ENCODE measurements at regions not wholly inside any gene's neighbourhood (a gene's known extent, or its start where the extent isn't known, plus 50 kb on each side); places are given as distances from the start of the nearest gene placed in this dataset.

DNA sequence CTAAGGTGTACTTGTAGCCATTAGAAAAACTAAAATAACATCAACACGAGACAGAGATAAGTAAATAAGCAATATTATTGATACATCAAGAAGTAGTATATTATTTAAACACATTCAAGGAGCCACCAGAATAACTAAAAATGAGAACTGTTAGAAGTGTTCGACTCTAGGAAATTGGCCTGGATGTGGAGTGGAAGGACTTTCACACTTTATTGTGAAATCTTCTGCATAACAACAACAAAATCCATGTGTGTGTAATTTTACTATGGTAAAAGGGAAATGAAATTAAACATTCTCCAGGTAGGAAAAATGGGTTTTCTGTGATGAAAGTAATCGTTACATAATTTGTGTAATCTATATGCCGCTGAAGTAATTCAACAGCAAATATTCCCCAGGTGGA is 96.3 kb upstream of the RNF152 start:
- DNase-seq, result no peak

DNA sequence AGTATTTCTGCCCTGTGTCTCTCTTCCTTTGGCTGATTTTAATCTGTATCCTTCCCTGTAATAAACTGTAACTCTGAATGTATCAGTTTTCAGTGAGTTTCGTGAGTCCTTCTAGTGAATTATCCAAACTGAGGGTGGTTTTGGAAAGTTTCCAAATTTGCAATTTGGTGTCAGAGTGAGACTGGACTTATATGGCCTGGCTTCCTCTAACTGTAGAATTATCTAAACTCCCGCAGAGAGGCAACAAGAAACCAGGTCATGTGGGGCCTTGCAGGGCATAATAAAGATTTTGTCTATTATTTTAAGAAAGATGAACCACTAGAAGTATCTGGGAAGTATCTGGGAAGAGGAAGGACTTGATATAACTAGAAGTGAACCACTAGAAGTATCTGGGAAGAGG is 95.3 kb upstream of the RNF152 start:
- DNase-seq, result peak; percentile 8

DNA sequence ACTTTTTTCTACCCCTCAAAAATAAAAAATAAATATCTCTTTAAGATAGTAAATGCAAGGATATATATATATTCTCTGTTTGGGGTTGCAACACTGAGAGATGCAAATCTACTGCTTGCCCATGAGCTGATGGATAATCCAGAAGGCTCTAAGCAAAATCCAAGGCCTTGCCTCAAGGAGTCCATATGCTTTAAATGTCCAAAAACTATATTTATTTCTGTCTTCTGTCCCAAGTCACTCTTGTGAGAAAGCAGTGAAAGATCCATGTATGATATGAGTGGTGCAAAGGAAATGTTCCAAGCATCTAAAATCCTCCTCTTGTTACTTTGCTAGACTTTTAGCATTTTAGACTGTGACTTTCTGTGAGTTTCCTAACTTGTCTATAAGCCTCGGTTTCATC is 92.9 kb upstream of the RNF152 start:
- no peak for DNase-seq

DNA sequence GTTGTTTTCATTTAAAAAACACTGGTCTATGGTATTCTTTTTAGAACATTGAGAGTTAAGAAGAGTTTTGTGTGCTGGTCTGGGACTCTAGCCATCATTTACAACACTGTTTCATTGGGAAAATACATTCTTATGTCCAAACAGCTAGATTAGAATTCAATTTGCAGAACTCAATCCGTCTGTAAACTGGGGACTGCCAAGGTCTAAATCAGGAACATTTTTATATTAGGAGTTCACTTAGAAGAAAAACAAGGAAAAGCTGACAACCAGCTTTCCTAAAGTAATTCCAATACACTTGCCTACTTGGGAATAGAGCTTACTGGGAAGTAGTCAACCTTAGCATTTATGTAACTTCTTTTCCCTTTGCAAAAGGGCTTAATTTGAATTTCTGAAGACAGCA is 91.5 kb upstream of the RNF152 start:
- no peak for DNase-seq

DNA sequence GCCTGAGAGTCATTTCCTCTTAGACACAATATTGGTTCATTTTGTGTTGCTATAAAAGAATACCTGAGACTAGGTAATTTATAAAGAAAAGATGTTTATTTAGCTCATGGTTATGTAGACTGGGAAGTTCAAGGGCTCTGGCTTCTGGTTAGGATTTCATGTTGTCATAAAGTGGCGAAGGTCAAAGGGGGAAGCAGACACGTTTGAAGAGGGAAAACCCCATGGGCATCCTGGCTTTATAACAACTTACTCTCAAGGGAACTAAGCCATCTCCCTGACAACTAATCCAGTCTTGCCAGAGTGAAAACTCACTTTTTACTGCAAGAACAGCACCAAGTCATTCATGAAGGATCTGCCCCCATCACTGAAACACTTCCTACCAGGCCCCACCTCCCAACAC is 89.7 kb upstream of the RNF152 start:
- DNase-seq, result no peak

DNA sequence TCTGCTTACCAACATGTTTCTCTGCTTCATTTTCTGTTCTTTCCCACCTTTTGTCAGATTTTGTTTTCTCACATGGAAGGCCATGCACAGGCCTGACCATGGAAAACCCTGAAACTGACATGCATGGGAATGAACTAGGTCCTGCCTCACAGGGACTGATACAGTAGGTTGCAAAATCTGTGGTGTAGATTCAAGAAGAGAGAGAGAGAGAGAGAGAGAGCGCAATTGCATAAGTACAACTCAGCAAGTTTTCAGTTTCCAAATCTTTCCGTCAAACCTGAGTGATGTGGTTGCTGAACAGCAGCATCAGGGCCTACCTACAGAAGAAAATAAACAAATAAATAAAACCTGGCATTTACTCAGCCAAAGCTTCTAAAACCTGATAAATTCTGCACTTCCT is 87.5 kb upstream of the RNF152 start:
- DNase-seq, result no peak

DNA sequence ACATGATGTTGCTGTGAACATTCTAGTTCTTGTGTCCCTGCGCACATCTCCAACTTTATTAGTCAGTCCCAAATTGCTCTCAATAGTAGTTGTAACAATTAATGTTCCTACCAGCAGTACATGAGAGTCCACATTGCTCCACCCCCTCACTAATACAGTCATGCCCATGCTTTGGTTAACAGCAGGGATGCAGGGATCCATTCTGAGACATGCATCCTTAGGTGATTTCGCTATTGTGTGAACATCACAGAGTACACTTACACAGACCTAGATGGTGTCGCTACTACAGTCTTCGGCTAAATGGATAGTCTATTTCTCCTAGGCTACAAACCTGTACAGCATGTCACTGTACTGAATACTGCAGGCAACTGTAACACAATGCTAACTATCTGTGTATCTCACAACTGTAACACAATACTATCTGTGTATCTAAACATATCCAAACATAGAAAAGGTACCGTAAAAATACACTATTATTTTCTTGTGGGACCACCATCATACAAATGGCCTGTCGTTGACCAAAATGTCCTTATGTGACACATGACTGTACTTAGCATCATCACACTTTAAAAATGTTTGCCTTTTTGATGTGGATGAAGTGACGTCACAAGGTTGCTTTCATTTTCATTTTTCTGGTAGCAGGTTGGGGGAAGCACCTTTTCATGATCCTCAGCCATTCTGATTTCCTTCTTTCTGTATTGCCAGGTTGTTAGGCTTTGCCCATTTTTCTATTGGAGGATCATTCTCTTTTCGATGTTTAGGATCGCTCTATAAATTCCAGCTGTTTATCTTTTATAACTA is 82.9 kb upstream of the RNF152 start:
- DNase-seq, result no peak

DNA sequence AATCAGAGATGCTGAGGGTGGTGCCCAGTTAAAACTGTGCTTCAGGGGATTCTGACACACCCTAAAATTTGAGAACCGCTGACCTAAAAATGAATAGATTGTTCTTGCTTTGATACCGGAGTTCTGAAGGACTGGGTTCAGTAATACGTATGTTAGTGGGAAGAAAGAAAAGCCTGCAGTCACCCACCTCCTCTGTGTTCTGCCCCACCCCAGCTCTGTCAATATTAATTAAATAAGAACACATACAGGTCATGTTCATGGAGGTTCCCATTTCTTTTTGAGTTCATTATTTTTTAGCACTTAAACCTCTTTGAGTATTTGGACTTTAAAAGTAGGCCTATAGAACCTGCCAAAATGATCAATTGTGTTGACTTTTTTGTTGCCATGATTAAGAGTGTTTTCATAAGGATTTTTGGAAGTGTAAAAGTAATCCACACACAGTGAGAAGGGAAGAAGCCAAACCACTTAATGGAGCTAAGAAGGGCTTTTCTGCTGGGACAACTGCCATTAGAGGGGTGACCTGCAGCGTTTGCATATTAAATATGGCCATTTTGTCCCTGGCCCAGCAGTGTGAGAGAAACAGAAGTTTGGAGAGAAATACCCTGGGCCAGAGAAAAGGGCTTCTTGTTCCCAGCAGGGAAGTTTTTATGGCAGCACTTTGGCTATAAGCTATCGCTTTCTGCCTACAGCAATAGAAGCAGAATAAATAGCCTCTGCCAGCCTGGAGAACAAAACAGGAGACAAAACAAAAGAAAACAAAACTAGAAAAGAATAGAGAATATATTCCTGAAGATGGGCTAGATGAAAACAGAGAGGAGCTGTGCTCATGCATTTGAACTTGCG is 80.7 kb upstream of the RNF152 start:
- no peak for DNase-seq

DNA sequence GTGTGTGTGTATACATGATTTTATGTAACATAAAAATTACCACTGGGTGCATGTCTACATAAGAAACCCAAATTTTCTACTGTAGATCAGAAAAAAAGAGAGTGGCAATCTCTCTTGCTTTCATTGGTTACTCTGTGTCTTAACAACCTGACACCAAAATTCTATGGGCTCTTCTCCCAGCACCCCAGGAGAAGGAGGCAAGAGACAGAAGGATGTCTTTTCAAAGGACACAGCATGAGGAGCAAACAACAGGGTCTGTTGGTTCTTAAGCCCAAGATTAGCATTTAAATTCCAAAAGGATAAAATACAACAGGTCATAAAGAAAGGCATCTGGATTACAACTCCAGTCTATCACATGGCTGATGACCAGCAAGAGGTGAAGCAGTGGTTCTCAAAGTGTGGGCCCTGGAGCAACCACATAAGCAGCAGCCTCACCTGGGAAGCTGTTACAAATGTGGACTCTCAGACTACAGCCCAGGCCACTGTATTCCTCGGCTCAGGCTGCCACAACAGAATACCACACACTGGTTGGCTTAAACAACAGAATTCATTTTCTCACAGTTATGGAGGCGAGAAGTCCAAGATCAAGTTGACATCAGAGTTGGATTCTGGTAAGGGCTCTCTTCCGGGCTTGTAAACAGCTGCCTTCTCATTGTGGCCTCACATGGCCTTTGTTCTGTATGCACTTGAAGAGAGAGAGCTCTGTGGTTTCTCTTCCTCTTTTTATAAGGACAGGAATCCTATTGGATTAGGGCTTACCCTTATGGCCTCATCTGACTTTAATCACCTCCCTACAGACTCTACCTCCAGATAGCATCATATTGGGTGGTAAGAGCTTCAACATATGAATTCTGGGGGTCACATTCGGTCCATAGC is 79.8 kb upstream of the RNF152 start:
- DNase-seq, result no peak

DNA sequence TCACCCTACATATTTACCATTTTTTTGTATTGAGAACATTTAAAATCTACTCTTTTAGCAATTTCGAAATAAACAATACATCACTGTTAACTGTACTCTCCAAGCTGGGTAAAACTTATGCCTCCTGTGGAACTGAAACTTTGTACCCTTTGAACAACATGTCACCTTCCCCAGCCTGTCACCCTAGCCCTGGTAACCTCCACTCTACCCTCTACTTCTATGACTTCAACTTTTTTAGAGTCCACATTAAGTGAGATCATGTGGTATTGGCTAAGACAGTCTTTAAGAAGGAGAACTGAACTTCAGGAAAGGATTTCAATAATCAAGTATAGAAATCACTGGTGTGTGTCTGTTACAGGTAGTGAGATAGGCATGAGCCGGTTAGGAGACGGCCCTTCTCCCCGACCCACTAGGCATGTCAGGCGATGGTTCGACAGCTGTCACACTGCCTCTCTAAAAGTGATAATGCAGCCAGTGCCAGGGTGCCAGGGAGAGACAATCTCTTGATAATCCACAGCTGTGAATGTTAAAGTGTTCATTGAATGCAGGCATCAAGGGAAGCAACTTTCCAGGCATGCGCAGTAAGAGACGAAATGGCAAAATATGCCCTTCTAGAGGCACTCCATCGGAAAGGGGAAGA is 74.6 kb upstream of the RNF152 start:
- DNase-seq, result no peak

DNA sequence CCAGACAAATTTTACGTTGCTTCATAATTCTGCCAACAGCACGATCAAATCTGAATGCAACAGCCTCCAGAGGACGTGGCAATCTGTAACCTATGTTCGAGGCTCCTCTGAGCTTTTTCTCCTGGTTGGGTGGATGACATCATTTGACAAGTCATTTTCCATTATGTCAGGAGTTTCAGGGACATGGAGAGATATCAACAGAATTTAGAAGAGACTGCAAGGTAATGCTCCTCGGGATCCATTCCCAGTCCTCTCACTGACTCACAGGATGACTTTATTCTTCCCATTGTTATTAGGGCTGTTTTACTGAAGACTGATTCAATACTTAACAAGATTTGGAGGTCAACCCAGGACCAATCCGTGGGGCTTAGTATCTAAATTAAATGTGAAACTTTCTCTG is 72.5 kb upstream of the RNF152 start:
- no peak for DNase-seq

DNA sequence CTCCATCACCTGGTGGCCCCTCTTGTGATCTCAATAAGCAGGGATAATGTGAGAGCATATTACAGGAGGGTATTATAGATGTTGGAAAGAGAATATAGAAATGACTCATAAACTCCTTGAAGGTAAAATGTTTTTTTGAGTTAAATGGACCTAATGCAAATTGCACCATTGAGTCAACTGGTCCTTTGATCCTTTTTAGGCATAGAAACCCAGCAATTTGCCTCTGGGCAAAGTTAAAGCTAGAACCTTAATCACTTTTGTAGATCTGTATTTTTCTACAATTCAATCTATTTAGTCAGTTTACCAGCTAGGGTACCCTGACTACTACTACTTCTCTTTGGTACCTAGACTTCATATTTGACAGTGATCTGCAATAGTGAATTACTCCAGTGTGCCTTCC is 71.8 kb upstream of the RNF152 start:
- no peak for DNase-seq

DNA sequence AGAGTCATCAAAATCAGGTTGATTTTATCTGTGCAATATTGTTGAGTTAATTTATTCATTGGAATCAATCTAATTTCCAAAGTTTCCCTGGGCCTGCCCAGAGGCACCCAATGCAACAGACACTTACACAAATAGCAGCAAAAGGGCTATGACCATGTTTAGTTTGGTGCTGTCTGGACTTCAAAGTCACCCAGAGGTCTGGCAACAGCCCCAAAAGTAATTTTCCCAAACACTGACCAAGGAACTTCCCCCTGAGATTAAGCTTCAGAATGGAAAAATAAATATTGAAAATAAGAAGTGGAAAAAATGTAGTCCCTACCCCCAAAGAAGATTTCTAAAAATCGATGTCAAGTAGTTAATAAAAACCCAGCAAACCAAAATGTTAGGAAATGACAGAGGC is 70.9 kb upstream of the RNF152 start:
- DNase-seq, result no peak

DNA sequence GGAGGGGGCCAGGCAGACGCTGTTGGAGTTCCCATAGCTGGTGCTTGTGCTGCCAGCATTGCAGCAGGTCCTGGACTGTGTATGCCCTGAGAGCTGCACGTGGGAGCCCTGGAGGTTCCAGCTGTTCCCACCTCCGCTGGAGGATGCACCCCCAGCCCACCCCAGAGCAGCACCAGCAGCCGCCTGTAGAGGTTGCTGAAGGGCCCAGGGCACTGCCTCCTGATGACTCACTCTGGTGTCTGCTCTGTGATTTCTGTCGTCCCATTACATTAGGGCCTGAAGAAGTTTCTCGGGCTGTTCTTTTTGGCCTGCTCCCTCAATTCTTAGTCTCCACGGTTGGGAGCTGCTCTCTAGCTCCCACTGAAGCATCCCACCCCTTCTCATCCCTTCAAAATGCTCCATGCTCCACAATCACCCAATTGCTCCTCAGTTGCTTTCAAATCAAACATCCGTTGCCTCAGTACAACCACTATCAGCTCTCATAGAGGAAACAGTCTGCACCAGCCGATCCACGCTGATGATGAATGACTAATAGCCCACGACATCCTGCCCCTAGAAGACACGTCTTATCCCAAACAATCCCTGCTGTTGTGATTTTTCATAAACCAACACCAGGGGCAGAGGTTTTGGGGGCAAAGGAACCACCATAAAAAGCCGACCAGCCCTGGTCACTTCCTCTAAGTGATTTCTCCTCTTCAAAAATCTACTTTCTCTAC is 65.2 kb upstream of the RNF152 start:
- DNase-seq, result no peak

DNA sequence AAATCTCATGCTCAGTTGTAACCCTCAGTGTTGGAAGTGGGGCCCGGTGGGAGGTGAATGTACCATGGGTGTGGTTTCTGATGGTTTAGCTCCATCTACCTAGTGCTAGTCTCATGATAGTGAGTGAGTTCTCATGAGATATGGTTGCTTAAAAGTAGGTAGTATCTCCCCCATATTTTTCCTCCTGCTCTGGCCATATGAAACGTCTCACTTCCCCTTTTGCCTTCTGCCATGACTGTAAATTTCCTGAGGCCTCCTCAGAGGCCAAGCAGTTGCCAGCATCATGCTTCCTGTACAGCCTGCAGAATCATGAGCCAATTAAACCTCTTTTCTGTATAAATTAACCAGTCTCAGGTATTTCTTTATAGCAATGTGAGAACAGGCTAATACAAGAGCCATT is 62.8 kb upstream of the RNF152 start:
- DNase-seq, result no peak

DNA sequence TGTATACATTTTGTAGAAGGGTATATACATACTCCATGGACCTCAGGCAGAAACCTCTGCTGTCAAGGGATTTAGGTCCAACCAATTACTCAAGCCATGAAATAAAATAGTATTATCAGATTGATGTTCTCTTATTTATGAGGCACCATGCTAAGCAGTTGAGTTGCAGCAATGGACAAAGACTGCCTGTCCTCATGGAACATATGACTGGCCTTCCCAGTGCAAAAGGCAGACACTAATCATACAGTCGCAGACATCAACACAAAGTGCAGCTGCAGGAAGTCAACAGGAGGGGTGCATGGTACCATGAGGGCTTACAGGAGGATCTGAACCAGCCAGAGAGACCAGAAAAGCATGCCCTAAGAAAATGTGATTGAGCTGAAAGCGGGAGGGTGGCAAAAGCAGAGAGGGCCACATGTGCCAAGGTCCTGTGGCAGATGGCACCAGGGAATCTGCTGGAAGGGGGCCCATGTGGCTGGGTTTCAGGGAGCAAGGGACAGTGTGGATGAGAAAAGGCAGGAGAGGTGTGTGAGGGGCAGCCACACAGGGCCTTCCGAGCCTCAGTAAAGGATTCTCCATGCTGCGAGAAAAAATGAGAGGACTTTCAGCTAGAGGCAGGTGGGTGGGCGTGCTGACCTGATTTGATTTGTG is 61.4 kb upstream of the RNF152 start:
- DNase-seq, result no peak

DNA sequence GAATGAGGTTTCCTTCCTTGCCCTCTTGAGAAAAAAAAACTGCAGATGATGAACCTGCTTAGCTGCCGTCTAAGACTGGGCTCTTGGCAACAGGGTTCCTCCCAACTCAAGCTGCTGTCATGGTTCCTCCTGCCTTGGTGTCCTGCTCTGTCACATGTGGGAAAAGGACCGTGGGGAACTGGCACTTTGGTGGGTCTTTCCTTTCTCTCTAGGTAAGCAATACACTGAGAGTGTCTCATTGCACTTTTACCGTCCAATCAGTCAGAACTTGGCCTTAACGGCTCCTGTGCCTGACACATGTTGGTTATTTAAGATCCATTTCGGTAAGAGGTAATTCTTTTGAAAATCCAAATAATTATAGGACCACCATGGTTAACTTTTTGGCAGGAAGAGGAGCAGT is 60.8 kb upstream of the RNF152 start:
- no peak for DNase-seq

DNA sequence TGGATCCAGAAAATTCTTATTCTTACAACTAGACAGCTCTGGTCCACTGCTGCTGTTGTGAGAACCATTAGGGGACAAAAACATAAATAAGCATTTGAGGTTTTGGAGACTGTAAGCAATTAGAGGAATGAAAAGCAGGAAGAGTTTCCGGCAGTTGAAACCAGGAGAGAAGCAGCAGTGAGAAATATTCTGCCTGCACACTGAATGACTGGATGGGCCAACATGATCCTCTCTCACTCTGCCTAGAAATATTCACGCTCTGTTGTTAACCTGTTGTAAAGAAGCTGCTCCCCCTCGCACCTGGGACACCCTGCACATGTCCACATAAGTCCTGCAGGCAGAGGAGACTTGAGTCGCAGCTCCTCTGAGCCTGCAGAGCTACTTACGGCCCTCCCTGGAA is 60.4 kb upstream of the RNF152 start:
- DNase-seq, result no peak

DNA sequence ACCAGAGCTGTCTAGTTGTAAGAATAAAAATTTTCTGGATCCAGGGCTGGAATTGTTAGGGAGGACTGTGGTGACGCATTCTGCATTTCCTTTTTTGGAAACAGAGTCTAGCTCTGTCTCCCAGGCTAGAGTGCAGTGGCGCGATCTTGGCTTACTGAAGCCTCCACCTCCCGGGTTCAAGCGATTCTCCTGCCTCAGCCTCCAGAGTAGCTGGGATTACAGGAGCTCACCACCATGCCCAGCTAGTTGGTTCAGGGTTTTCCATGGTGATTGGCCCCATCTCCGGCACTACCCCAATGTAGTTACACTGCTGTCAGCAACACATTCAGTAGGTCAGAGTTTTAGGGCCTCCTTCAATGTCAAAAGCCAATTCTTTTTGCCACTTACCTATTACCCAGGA is 58.6 kb upstream of the RNF152 start:
- DNase-seq, result no peak

DNA sequence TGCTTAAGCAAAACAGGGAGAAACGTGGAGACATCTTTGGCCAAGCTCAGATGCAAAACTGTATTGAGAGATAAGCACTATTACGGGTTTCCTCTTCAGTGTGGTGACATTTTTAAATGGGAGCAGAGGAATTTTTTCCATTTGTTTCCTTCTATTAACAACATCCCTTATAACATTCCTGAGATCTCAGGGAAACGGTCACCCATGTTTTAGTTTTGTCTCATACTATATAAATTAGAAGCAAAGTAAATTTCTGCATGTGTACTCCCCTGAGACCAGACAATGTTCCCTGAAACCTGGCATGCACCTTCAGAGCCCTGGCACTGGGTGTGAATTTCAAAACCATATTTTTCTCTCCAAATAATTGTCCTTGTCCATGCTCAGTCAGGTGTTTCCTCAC is 57.6 kb upstream of the RNF152 start:
- DNase-seq, result no peak

DNA sequence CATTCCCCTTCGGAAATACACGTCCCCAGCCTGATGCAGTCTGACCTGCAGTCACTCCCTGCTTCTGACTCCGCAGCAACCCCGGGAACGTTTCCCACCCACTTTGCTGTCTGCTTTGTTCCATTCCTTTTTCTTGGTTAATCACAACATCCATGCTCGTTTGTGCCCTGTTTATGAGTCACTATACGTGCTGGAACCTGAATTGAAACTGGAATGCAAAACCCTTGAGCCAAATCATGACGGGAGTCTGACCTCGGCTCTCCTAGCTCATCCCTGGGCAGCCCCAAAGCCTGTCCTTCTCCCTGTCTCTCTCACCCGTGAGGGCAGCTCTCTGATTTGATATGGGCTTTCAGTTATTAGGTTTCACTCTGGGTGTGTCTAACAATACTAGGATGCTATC is 57.1 kb upstream of the RNF152 start:
- DNase-seq, result no peak
